ENCODE measurements at regions not wholly inside any gene's neighbourhood (a gene's known extent, or its start where the extent isn't known, plus 50 kb on each side); places are given as distances from the start of the nearest gene placed in this dataset.
A peak's percentile ranks its signal among the peaks of the same experiment; 100 is the strongest.

DNA sequence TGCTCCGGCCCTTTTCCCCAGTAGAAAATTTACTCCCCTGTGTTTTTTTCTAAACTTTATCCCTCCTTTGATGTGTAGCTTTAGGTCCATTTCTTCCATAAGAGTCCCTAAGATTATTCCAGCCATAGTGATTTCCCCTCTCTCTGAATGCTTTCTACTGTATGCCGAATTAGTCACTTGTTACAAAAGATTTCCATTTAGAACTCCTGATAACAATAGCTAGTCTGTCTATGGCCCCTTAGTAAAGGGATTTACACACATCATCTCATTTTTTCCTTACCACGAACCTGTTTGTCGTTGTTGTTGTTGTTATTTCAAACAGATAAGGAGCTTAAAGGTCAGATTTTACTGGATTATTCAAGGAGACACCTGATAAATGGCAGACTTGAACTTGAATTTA is 256.1 kb downstream of the PAX3 start:
- Mint-ChIP-seq H3K36me3 (ENCODE audit: low read depth) (no peaks in the 10 kb centered on the region), H3K27ac (ENCODE audit: unreplicated experiment) (no peak overlapping the region), H3K4me1 (ENCODE audit: low read depth) (no peaks in the 10 kb centered on the region), H3K4me3 (ENCODE audit: unreplicated experiment) (no peak overlapping the region), H3K9me3 (ENCODE audit: low read depth) (no peaks in the 10 kb centered on the region), H3K27me3 (ENCODE audit: low read depth) (peaks cover 20% of the 10 kb centered on the region)
- no peak for DNase-seq (ENCODE audit: low spot score)
- TF ChIP-seq, protein P1, sequence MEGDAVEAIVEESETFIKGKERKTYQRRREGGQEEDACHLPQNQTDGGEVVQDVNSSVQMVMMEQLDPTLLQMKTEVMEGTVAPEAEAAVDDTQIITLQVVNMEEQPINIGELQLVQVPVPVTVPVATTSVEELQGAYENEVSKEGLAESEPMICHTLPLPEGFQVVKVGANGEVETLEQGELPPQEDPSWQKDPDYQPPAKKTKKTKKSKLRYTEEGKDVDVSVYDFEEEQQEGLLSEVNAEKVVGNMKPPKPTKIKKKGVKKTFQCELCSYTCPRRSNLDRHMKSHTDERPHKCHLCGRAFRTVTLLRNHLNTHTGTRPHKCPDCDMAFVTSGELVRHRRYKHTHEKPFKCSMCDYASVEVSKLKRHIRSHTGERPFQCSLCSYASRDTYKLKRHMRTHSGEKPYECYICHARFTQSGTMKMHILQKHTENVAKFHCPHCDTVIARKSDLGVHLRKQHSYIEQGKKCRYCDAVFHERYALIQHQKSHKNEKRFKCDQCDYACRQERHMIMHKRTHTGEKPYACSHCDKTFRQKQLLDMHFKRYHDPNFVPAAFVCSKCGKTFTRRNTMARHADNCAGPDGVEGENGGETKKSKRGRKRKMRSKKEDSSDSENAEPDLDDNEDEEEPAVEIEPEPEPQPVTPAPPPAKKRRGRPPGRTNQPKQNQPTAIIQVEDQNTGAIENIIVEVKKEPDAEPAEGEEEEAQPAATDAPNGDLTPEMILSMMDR (IDR thresholded peaks at IDR 0.05), result no peak

- TF ChIP-seq, protein P1 (IDR thresholded peaks at IDR 0.05), result no peak
- Mint-ChIP-seq H3K36me3 (ENCODE audit: low read depth) (no peaks in the 10 kb centered on the region), H3K4me1 (ENCODE audit: low read depth) (no peaks in the 10 kb centered on the region), H3K9me3 (ENCODE audit: low read depth) (no peaks in the 10 kb centered on the region), H3K4me3 (ENCODE audit: unreplicated experiment) (no peak overlapping the region), H3K27me3 (ENCODE audit: low read depth) (peaks cover 12% of the 10 kb centered on the region), H3K27ac (ENCODE audit: unreplicated experiment) (no peak overlapping the region)
- no peak for DNase-seq (ENCODE audit: low spot score)
Observed at GRCh38 chr2:222040333-222040732, 258.5 kb downstream of the PAX3 start.

- no peak overlapping the region for H3K4me3 Mint-ChIP-seq (ENCODE audit: unreplicated experiment)
- no peaks in the 10 kb centered on the region for H3K4me1 Mint-ChIP-seq (ENCODE audit: low read depth)
- no peak for DNase-seq (ENCODE audit: low spot score)
- H3K27ac Mint-ChIP-seq (ENCODE audit: unreplicated experiment), result no peak overlapping the region
- no peaks in the 10 kb centered on the region for H3K9me3 Mint-ChIP-seq (ENCODE audit: low read depth)
- TF ChIP-seq, protein P1 (IDR thresholded peaks at IDR 0.05), result no peak
- H3K36me3 Mint-ChIP-seq (ENCODE audit: low read depth), result no peaks in the 10 kb centered on the region
- peaks cover 11% of the 10 kb centered on the region for H3K27me3 Mint-ChIP-seq (ENCODE audit: low read depth)
Observed at GRCh38 chr2:222039821-222040220, 259.0 kb downstream of the PAX3 start.

GRCh38 chr2:222038067-222038802 is 260.6 kb downstream of the PAX3 start:
- Mint-ChIP-seq H3K4me3 (ENCODE audit: unreplicated experiment) (no peak overlapping the region), H3K27ac (ENCODE audit: unreplicated experiment) (no peak overlapping the region), H3K4me1 (ENCODE audit: low read depth) (no peaks in the 10 kb centered on the region), H3K27me3 (ENCODE audit: low read depth) (peaks cover 7% of the 10 kb centered on the region), H3K9me3 (ENCODE audit: low read depth) (no peaks in the 10 kb centered on the region), H3K36me3 (ENCODE audit: low read depth) (no peaks in the 10 kb centered on the region)
- no peak for DNase-seq (ENCODE audit: low spot score)
- TF ChIP-seq, protein P1 (IDR thresholded peaks at IDR 0.05), result peak; percentile 79

DNA sequence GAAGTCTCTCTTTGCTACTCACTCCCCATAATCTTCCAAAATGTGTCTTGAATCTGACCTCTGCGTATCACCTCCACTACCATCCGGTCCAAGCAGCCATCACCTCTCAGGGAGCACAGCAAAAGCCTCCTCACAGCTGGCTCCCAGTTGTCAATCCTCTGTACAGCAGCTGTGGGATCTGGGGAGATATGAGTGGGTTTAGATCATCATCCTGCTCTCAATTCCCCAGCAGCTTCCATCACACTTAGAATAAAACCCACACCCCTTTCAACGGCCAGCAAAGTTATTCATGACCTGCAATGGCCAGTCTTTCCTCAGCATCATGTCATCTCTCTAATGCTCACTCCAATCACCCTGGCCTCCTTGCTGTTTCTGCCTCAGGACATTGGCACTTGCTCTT is 261.6 kb downstream of the PAX3 start:
- Mint-ChIP-seq H3K4me1 (ENCODE audit: low read depth) (no peaks in the 10 kb centered on the region), H3K4me3 (ENCODE audit: unreplicated experiment) (no peak overlapping the region)

More for the DNA sequence above, 261.6 kb downstream of the PAX3 start:
- no peaks in the 10 kb centered on the region for H3K27me3 Mint-ChIP-seq (ENCODE audit: low read depth)
- H3K36me3 Mint-ChIP-seq (ENCODE audit: low read depth), result no peaks in the 10 kb centered on the region
- DNase-seq (ENCODE audit: low spot score), result no peak
- TF ChIP-seq, protein P1 (IDR thresholded peaks at IDR 0.05), result no peak
- H3K27ac Mint-ChIP-seq (ENCODE audit: unreplicated experiment), result no peak overlapping the region
- H3K9me3 Mint-ChIP-seq (ENCODE audit: low read depth), result no peaks in the 10 kb centered on the region

Measured in chondrocyte (in vitro differentiated cells).